ENCODE measurements at regions not wholly inside any gene's neighbourhood (a gene's known extent, or its start where the extent isn't known, plus 50 kb on each side); places are given as distances from the start of the nearest gene placed in this dataset.

DNA sequence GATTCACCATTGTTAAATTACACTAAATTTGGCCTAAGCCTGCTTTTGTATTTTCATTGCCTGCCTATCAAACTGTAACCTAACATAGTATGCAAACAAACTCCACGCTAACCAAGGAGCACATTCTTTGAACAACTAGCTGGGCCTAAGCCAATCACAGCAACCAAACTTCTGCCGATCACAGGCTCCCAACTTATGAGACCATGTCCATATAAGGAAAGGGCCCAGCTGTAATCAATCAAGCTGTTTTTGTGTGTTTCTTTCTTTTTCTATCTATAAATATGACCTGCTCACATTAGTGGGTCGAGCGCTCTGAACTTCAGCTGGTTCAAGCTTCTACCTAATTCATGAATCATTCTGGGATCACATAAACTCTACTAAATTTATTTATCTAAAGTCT lies 473.6 kb downstream of the SI start:
- H3K4me1 ChIP-seq, result no peaks in the 10 kb centered on the region
- no peaks in the 10 kb centered on the region for H3K36me3 ChIP-seq
- TF ChIP-seq, protein P1, sequence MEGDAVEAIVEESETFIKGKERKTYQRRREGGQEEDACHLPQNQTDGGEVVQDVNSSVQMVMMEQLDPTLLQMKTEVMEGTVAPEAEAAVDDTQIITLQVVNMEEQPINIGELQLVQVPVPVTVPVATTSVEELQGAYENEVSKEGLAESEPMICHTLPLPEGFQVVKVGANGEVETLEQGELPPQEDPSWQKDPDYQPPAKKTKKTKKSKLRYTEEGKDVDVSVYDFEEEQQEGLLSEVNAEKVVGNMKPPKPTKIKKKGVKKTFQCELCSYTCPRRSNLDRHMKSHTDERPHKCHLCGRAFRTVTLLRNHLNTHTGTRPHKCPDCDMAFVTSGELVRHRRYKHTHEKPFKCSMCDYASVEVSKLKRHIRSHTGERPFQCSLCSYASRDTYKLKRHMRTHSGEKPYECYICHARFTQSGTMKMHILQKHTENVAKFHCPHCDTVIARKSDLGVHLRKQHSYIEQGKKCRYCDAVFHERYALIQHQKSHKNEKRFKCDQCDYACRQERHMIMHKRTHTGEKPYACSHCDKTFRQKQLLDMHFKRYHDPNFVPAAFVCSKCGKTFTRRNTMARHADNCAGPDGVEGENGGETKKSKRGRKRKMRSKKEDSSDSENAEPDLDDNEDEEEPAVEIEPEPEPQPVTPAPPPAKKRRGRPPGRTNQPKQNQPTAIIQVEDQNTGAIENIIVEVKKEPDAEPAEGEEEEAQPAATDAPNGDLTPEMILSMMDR (IDR thresholded peaks at IDR 0.05), result no peak
- no peak overlapping the region for H3K4me3 ChIP-seq
- no peak overlapping the region for H3K27ac ChIP-seq
- H3K9me3 ChIP-seq, result peaks cover 0 to 7% of the 10 kb centered on the region in 2 donors
- intact Hi-C loops (cut with DNase I), result no loop called here
- ATAC-seq (no peak), DNase-seq (no peak)
- H3K27me3 ChIP-seq, result no peaks in the 10 kb centered on the region

DNA sequence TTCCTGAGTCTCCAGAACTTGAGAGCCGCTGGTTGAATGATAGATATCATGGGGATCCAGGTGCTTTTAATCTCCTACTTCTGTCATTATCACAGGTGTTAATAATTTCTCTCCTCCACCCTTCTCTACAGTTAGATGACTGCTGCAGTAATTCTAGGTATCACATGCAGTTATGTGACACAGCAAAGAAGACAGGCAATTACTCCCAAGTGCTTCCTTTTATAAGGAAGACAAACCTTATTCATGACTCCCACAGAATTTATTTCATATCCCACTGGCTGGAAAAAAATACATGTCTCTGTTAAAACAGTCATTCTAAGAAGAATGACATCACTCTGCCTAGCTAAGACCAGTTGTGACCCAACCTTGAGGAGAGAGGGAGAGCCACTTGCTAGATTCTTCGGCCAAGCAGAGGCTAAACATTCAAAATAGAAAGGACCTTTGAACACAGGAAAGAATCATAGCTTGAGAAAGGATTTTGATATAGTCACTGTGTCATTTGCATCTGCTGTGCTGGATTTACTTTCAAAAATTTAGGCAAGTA lies 500.6 kb downstream of the SI start:
- no peak overlapping the region for H3K4me3 ChIP-seq
- DNase-seq (no peak), ATAC-seq (no peak)
- no peaks in the 10 kb centered on the region for H3K9me3 ChIP-seq
- no peak overlapping the region for H3K27ac ChIP-seq
- TF ChIP-seq, protein P1 (IDR thresholded peaks at IDR 0.05), result no peak
- no peaks in the 10 kb centered on the region for H3K4me1 ChIP-seq
- H3K27me3 ChIP-seq, result no peaks in the 10 kb centered on the region
- no peaks in the 10 kb centered on the region for H3K36me3 ChIP-seq
- intact Hi-C loops (cut with DNase I), result no loop called here

- H3K4me1 ChIP-seq, result no peaks in the 10 kb centered on the region
- DNase-seq (no peak), ATAC-seq (no peak)
- no peaks in the 10 kb centered on the region for H3K9me3 ChIP-seq
- no peak overlapping the region for H3K4me3 ChIP-seq
- H3K27ac ChIP-seq, result no peak overlapping the region
- H3K27me3 ChIP-seq, result no peaks in the 10 kb centered on the region
- no peaks in the 10 kb centered on the region for H3K36me3 ChIP-seq
- intact Hi-C loops (cut with DNase I), result no loop called here
- TF ChIP-seq, protein P1 (IDR thresholded peaks at IDR 0.05), result no peak
Observed at GRCh38 chr3:164572436-164572835, 505.9 kb downstream of the SI start.

GRCh38 chr3:164550857-164551256 lies 527.4 kb downstream of the SI start:
- H3K27ac ChIP-seq, result no peak overlapping the region
- H3K4me1 ChIP-seq, result no peaks in the 10 kb centered on the region
- no peaks in the 10 kb centered on the region for H3K9me3 ChIP-seq
- DNase-seq, result no peak
- no peak for ATAC-seq
- H3K36me3 ChIP-seq, result no peaks in the 10 kb centered on the region
- no peaks in the 10 kb centered on the region for H3K27me3 ChIP-seq
- no peak overlapping the region for H3K4me3 ChIP-seq
- TF ChIP-seq, protein P1 (IDR thresholded peaks at IDR 0.05), result no peak
- intact Hi-C loops (cut with DNase I), result no loop called here

DNA sequence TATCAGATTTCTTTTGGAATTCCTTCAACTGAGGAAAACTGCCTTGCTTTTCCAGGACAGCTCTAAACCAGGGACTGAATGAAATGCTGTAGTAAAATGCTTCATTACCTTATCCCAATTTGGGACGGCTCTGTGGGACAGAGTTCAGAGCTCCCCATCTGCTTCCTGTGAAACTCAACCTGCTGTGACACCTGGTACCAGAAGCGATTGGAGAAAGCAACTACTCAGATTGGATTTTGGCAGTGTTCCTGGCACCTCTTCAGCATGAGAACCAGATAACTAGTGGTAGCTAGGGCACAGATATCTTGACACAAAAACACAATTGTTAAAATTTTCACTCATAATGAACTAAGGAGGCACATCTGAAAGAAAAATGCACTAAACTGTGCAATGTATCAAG lies 539.1 kb downstream of the SI start:
- H3K4me1 ChIP-seq, result no peaks in the 10 kb centered on the region
- no peak overlapping the region for H3K27ac ChIP-seq
- no peak overlapping the region for H3K4me3 ChIP-seq
- peaks cover 0 to 5% of the 10 kb centered on the region in 2 donors for H3K9me3 ChIP-seq
- H3K36me3 ChIP-seq, result no peaks in the 10 kb centered on the region
- ATAC-seq (no peak), DNase-seq (no peak)
- H3K27me3 ChIP-seq, result no peaks in the 10 kb centered on the region
- intact Hi-C loops (cut with DNase I), result no loop called here
- TF ChIP-seq, protein P1 (IDR thresholded peaks at IDR 0.05), result no peak

Measured in left lung (tissue), 4 donors.